ENCODE measurements at regions not wholly inside any gene's neighbourhood (a gene's known extent, or its start where the extent isn't known, plus 50 kb on each side); places are given as distances from the start of the nearest gene placed in this dataset.
"Not testable (repeated sequence)": the region's sequence is repeated elsewhere in the genome, so short reads cannot be mapped to it uniquely, and the experiment has no call there.

DNA sequence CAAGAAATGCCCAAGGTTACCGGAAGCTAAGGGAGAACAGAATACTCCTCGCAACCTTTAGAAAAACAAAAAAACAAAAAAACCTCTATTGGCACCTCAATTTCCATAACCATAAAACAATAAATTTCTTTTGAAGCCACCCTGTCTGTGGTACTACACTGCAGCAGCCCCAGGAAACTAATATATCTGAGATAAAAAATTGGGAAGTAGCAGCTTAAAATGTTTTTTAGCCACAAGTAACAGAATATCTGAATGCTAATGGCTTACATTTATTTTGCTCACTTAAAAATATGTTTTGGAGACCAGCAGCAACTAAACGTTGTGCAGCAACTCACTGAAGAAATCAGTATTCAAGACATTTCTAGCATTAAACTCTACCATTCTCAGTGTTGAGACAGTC lies 969.6 kb downstream of the DNAH5 start:
- no peak for DNase-seq (ENCODE audit: low read depth)
- no peak overlapping the region for H3K4me3 ChIP-seq (ENCODE audit: low read depth, low read length)
- TF ChIP-seq, protein P1, sequence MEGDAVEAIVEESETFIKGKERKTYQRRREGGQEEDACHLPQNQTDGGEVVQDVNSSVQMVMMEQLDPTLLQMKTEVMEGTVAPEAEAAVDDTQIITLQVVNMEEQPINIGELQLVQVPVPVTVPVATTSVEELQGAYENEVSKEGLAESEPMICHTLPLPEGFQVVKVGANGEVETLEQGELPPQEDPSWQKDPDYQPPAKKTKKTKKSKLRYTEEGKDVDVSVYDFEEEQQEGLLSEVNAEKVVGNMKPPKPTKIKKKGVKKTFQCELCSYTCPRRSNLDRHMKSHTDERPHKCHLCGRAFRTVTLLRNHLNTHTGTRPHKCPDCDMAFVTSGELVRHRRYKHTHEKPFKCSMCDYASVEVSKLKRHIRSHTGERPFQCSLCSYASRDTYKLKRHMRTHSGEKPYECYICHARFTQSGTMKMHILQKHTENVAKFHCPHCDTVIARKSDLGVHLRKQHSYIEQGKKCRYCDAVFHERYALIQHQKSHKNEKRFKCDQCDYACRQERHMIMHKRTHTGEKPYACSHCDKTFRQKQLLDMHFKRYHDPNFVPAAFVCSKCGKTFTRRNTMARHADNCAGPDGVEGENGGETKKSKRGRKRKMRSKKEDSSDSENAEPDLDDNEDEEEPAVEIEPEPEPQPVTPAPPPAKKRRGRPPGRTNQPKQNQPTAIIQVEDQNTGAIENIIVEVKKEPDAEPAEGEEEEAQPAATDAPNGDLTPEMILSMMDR (IDR thresholded peaks at IDR 0.05; ENCODE audit: insufficient read depth, low read depth, low read length, missing control alignments): no peak

DNA sequence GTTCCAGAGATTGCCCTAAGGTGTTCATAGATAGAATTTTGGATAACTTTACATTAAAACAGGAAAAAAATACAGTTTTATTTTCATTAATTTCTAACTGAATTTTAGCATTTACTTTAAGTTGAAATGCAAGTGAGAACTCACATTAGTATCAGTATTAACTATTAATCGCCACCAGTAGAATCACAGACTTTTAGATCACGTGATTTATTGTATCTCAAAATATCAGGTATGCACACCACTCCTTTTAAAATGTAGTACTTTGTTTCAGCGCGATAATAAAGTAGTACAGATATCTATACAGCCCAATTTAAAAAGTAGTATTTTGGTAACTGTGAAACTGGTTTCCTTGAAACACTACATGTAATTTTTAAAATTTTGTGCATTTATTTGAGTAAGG lies 978.7 kb downstream of the DNAH5 start:
- no peak overlapping the region for H3K4me3 ChIP-seq (ENCODE audit: low read depth, low read length)
- TF ChIP-seq, protein P1 (IDR thresholded peaks at IDR 0.05; ENCODE audit: insufficient read depth, low read depth, low read length, missing control alignments): no peak
- no peak for DNase-seq (ENCODE audit: low read depth)

DNA sequence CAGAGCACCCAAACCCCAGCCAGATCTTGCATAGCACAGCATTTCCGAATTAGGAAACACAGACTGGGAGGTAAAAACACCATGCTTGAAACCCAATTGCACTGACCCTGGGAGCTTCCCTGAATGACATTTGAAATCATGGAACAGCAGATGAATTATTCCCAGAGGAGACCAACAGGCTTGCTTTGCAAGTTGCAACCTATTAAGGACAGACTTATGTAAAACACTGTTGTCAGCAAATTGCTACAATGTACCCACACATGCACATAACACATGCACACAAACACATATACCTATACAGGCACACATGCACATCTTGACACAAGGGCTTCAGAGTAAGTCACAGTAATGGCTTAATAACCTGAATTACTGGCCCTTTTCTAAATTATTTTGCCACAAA lies 984.8 kb downstream of the DNAH5 start:
- no peak for DNase-seq (ENCODE audit: low read depth)
- TF ChIP-seq, protein P1 (IDR thresholded peaks at IDR 0.05; ENCODE audit: insufficient read depth, low read depth, low read length, missing control alignments): no peak
- no peak overlapping the region for H3K4me3 ChIP-seq (ENCODE audit: low read depth, low read length)

DNA sequence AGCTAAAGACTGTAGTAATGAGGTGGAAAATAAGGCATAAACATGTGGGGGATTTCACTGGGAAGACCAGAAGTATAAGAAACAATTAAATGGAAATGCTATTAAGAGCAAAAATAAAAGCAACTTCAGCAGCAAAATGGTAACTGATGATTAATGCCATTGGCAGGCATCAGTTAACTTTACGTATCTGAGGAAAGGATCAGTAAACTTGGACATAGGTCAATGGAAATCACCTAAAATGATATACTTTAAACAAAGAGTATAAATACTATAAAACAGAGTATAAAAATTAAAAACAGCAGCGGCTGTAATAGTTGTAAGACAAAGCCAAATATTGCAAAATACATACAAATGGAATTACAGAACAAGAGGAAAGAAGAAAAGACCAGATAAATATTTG lies 992.1 kb downstream of the DNAH5 start:
- TF ChIP-seq, protein P1 (IDR thresholded peaks at IDR 0.05; ENCODE audit: insufficient read depth, low read depth, low read length, missing control alignments): no peak
- no peak overlapping the region for H3K4me3 ChIP-seq (ENCODE audit: low read depth, low read length)
- DNase-seq (ENCODE audit: low read depth): no peak

DNA sequence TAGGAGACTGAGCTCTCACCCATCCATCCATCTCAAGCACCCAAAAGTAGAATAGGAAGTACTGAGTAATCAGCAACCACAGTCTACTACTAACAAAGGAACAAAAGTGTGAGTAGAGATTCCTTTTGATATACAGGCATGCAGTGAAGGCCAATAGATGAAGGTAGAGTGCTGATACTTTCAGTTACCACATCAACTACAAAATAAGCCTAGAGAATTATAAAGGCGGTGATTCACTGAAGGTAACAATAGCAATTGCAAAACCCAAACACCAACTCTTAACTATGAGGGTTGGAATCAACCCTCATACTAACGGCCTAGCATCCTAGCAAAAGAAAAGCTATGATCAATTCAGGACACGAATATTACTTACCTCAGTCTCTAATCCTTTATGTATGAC lies 992.6 kb downstream of the DNAH5 start:
- no peak overlapping the region for H3K4me3 ChIP-seq (ENCODE audit: low read depth, low read length)
- TF ChIP-seq, protein P1 (IDR thresholded peaks at IDR 0.05; ENCODE audit: insufficient read depth, low read depth, low read length, missing control alignments): no peak
- no peak for DNase-seq (ENCODE audit: low read depth)

DNA sequence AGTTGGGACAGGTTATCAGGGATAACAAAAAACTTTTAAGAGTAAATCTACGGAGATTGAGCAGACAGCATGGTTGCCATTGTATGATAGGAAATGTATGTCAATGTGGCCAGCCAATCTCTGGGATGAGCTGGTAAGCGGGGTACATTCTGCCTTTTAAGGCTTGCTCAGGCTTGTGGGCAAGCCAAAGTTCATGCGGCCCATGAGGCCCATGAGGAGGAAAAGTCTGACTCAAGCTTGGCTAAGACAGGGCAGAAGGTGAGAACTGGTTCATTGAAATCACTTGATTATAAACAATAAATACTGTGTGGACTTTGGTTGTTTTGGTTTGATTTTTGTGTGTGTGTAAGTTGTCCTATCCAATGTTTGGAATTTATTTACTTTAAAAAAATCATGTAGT lies 997.1 kb downstream of the DNAH5 start:
- no peak overlapping the region for H3K4me3 ChIP-seq (ENCODE audit: low read depth, low read length)
- no peak for DNase-seq (ENCODE audit: low read depth)
- TF ChIP-seq, protein P1 (IDR thresholded peaks at IDR 0.05; ENCODE audit: insufficient read depth, low read depth, low read length, missing control alignments): no peak

DNA sequence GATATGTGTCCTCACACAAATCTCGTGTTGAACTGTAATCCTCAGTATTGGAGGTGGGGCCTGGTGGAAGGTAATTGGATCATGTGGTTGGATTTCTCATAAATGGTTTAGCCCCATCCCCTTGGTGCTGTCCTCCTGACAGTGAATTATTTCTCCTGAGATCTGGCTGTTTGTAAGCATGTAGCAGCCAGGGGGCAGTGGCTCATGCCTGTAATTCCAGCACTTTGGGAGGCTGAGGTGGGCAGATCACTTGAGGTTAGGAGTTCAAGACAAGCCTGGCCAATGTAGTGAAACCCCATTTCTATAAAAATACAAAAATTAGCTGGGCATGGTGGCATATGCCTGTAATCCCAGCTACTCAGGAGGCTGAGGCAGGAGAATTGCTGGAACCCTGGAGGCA lies 999.0 kb downstream of the DNAH5 start:
- not testable (repeated sequence) for DNase-seq (ENCODE audit: low read depth)

DNA sequence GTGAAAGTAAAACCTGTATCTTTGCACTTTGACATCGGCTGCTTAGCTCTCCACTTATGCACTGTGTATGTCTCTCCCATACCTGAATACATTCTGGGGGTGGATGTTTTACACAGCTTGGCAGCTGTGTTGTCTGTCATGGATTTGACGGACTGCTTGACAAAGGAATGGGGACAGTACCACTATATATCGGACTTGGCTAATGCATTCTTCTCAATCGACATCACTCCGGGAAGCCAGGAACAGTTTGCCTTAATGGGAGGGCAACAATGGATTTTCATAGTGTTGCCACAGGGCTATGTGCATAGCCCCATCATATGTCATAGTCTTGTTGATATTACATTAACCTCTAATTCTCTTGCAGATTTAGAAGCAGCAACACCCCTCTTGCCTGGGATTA lies 1008.3 kb downstream of the DNAH5 start:
- TF ChIP-seq, protein P1 (IDR thresholded peaks at IDR 0.05; ENCODE audit: insufficient read depth, low read depth, low read length, missing control alignments): no peak
- H3K4me3 ChIP-seq (ENCODE audit: low read depth, low read length): no peak overlapping the region
- no peak for DNase-seq (ENCODE audit: low read depth)

More for the DNA sequence above, 999.0 kb downstream of the DNAH5 start:
- H3K4me3 ChIP-seq (ENCODE audit: low read depth, low read length): not testable (repeated sequence)

Measured in GM12865 (cell line).